ENCODE measurements at regions not wholly inside any gene's neighbourhood (a gene's known extent, or its start where the extent isn't known, plus 50 kb on each side); places are given as distances from the start of the nearest gene placed in this dataset.
A peak's percentile ranks its signal among the peaks of the same experiment; 100 is the strongest.
"Not testable (repeated sequence)": the region's sequence is repeated elsewhere in the genome, so short reads cannot be mapped to it uniquely, and the experiment has no call there.

- no peak overlapping the region for H3K4me3 ChIP-seq (ENCODE audit: low read depth, low read length)
- H3K27me3 ChIP-seq (replicated peaks; ENCODE audit: control insufficient read depth, insufficient read depth, low read length): no peaks in the 10 kb centered on the region
- no peaks in the 10 kb centered on the region for H3K36me3 ChIP-seq (ENCODE audit: control insufficient read depth, insufficient read depth, low read length)
- Mint-ChIP-seq H3K27ac (ENCODE audit: unreplicated experiment) (no peak overlapping the region), H3K36me3 (ENCODE audit: insufficient read depth, unreplicated experiment) (no peaks in the 10 kb centered on the region), H3K27me3 (ENCODE audit: insufficient read depth, unreplicated experiment) (no peaks in the 10 kb centered on the region), H3K4me1 (ENCODE audit: low read depth, unreplicated experiment) (peaks cover 5% of the 10 kb centered on the region), H3K9me3 (ENCODE audit: unreplicated experiment) (peaks cover 7% of the 10 kb centered on the region), H3K4me3 (ENCODE audit: unreplicated experiment) (no peak overlapping the region)
- intact Hi-C loops (cut with micrococcal nuclease; ENCODE audit: unreplicated experiment): loop anchor here (5.0 kb wide), 1 partner anchor 65 kb away; no protein-coding TSS in a partner anchor
- POLR2A ChIA-PET: no interaction called here
- no TSS peak for BruUV-seq (replicated peaks)
- CTCF ChIA-PET: no interaction called here
- TF ChIP-seq, protein P1, sequence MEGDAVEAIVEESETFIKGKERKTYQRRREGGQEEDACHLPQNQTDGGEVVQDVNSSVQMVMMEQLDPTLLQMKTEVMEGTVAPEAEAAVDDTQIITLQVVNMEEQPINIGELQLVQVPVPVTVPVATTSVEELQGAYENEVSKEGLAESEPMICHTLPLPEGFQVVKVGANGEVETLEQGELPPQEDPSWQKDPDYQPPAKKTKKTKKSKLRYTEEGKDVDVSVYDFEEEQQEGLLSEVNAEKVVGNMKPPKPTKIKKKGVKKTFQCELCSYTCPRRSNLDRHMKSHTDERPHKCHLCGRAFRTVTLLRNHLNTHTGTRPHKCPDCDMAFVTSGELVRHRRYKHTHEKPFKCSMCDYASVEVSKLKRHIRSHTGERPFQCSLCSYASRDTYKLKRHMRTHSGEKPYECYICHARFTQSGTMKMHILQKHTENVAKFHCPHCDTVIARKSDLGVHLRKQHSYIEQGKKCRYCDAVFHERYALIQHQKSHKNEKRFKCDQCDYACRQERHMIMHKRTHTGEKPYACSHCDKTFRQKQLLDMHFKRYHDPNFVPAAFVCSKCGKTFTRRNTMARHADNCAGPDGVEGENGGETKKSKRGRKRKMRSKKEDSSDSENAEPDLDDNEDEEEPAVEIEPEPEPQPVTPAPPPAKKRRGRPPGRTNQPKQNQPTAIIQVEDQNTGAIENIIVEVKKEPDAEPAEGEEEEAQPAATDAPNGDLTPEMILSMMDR (IDR thresholded peaks at IDR 0.05; ENCODE audit: insufficient read depth in 1 of 2, low read depth in 1 of 2, low read length in 1 of 2, severe bottlenecking in 1 of 2, unreplicated experiment in 1 of 2): no peak
- H3K4me1 ChIP-seq: no peaks in the 10 kb centered on the region
- H3K9me3 ChIP-seq: no peaks in the 10 kb centered on the region
- DNase-seq: no peak
Measured at GRCh38 chr11:89612096-89612495, 98.0 kb upstream of the TRIM77 start.

GRCh38 chr11:89613911-89614310, 96.2 kb upstream of the TRIM77 start:
- Histone ChIP-seq H3K4me1 (no peaks in the 10 kb centered on the region), H3K9me3 (no peaks in the 10 kb centered on the region), H3K27me3 (replicated peaks; ENCODE audit: control insufficient read depth, insufficient read depth, low read length) (no peaks in the 10 kb centered on the region), H3K36me3 (ENCODE audit: control insufficient read depth, insufficient read depth, low read length) (no peaks in the 10 kb centered on the region), H3K4me3 (ENCODE audit: low read depth, low read length) (no peak overlapping the region)
- CTCF ChIA-PET: interaction anchor here (0.9 to 1.0 kb wide), 2 partner anchors 115 to 117 kb away, joined by 4 to 8 read pairs; no protein-coding TSS in a partner anchor
- TF ChIP-seq, protein P1 (IDR thresholded peaks at IDR 0.05; ENCODE audit: insufficient read depth in 1 of 2, low read depth in 1 of 2, low read length in 1 of 2, severe bottlenecking in 1 of 2, unreplicated experiment in 1 of 2): no peak
- BruUV-seq (replicated peaks): no TSS peak
- POLR2A ChIA-PET: no interaction called here
- Mint-ChIP-seq H3K9me3 (ENCODE audit: unreplicated experiment) (no peaks in the 10 kb centered on the region), H3K36me3 (ENCODE audit: insufficient read depth, unreplicated experiment) (no peaks in the 10 kb centered on the region), H3K27ac (ENCODE audit: unreplicated experiment) (no peak overlapping the region), H3K4me1 (ENCODE audit: low read depth, unreplicated experiment) (no peaks in the 10 kb centered on the region), H3K4me3 (ENCODE audit: unreplicated experiment) (no peak overlapping the region), H3K27me3 (ENCODE audit: insufficient read depth, unreplicated experiment) (no peaks in the 10 kb centered on the region)
- intact Hi-C loops (cut with micrococcal nuclease; ENCODE audit: unreplicated experiment): loop anchor here (1.0 to 5.0 kb wide), 5 partner anchors 67 to 411 kb away; no protein-coding TSS in a partner anchor
- DNase-seq: no peak

DNA sequence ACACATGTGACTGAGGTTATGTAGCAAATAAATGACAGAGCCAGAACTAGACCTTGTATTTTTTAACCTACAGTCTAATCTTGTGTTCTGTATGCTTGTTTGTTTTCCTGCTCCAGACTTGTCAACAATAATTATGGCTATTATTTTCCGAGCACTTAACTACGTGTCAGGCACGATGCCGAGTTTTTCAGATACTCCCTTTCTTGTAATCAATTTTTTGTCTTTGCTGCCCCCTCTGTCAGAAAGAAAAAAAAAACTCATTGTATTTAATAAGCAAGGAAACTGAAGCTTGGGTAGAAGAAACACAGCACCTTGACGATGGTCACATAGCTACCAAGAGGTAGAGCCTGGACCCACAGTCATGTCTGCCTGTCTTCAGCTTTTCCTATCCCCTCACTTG, 95.7 kb upstream of the TRIM77 start:
- POLR2A ChIA-PET; H3K9me3 Mint-ChIP-seq (ENCODE audit: unreplicated experiment); H3K4me1 Mint-ChIP-seq (ENCODE audit: low read depth, unreplicated experiment); H3K27me3 ChIP-seq (replicated peaks; ENCODE audit: control insufficient read depth, insufficient read depth, low read length); H3K36me3 ChIP-seq (ENCODE audit: control insufficient read depth, insufficient read depth, low read length); H3K4me3 ChIP-seq (ENCODE audit: low read depth, low read length); H3K4me3 Mint-ChIP-seq (ENCODE audit: unreplicated experiment); H3K27ac Mint-ChIP-seq (ENCODE audit: unreplicated experiment); H3K36me3 Mint-ChIP-seq (ENCODE audit: insufficient read depth, unreplicated experiment); BruUV-seq (replicated peaks); H3K27me3 Mint-ChIP-seq (ENCODE audit: insufficient read depth, unreplicated experiment); H3K9me3 ChIP-seq; H3K4me1 ChIP-seq: not testable (repeated sequence)
- intact Hi-C loops (cut with micrococcal nuclease; ENCODE audit: unreplicated experiment): loop anchor here (1.0 to 5.0 kb wide), 5 partner anchors 67 to 412 kb away; no protein-coding TSS in a partner anchor
- TF ChIP-seq, protein P1 (IDR thresholded peaks at IDR 0.05; ENCODE audit: insufficient read depth in 1 of 2, low read depth in 1 of 2, low read length in 1 of 2, severe bottlenecking in 1 of 2, unreplicated experiment in 1 of 2): peak; percentile 34 to 38
- peak in 1 of 2 experiments; percentile 40 for DNase-seq
- CTCF ChIA-PET: interaction anchor here (0.6 to 1.6 kb wide), 6 partner anchors 113 to 1660 kb away, joined by 3 to 16 read pairs (median 4); no protein-coding TSS in a partner anchor

Data from Caco-2 (cell line).